Neural progenitor cell (in vitro differentiated cells): ENCODE measurements at regions not wholly inside any gene's neighbourhood (a gene's known extent, or its start where the extent isn't known, plus 50 kb on each side); places are given as distances from the start of the nearest gene placed in this dataset.

Experiments used
- DNase-seq: peaks from one replicate; pipeline ENCODE4 v3.0.0-alpha.2; 2016; ENCODE audit warnings: low spot score
- H2AFZ ChIP-seq: fragments of 200-600 bp; sonication (generic); replicated peaks from 2 replicates; pipeline ENCODE4 v1.6.1; 2016; ENCODE audit warnings: antibody characterized with exemption
- H3F3A ChIP-seq: fragments of 200-600 bp; sonication (generic); 2 replicates; pipeline ENCODE4 v1.6.1; 2016; ENCODE audit warnings: antibody characterized with exemption, low read depth
- H3K27ac ChIP-seq: fragments of 200-600 bp; sonication (generic); 2 replicates; pipeline ENCODE4 v1.5.1; 2016; ENCODE audit warnings: mild to moderate bottlenecking
- H3K27me3 ChIP-seq: fragments of 200-600 bp; sonication (generic); 2 replicates; pipeline ENCODE4 v1.6.1; 2016; ENCODE audit warnings: mild to moderate bottlenecking, moderate library complexity
- H3K36me3 ChIP-seq: fragments of 200-600 bp; sonication (generic); 2 replicates; pipeline ENCODE4 v1.5.1; 2016
- H3K4me1 ChIP-seq: fragments of 200-600 bp; sonication (generic); 2 replicates; pipeline ENCODE4 v1.6.1; 2016; ENCODE audit warnings: mixed run types
- H3K4me2 ChIP-seq: fragments of 200-600 bp; sonication (generic); 2 replicates; pipeline ENCODE4 v1.6.1; 2016
- H3K4me3 ChIP-seq: fragments of 200-600 bp; sonication (generic); 2 replicates; pipeline ENCODE4 v1.5.1; 2016
- H3K79me2 ChIP-seq: fragments of 200-600 bp; sonication (generic); 2 replicates; pipeline ENCODE4 v1.6.1; 2016; ENCODE audit warnings: low read depth
- H3K9ac ChIP-seq: fragments of 200-600 bp; sonication (generic); 2 replicates; pipeline ENCODE4 v1.6.1; 2016
- H3K9me3 ChIP-seq: fragments of 200-600 bp; sonication (generic); 2 replicates; pipeline ENCODE4 v1.5.1; 2016; ENCODE audit warnings: low read depth
- H4K20me1 ChIP-seq: fragments of 200-600 bp; sonication (generic); 2 replicates; pipeline ENCODE4 v1.6.1; 2016; ENCODE audit warnings: low read depth
- H3K27ac Mint-ChIP-seq: 3 replicates; pipeline ENCODE4 v1.8.0; 2021; ENCODE audit warnings: mixed read lengths
- H3K27me3 Mint-ChIP-seq: 2 replicates; pipeline ENCODE4 v1.8.0; 2022; ENCODE audit warnings: low read depth, mild to moderate bottlenecking, inconsistent platforms, moderate library complexity, mixed read lengths; ENCODE audit not compliant: insufficient read depth
- H3K36me3 Mint-ChIP-seq: 3 replicates; pipeline ENCODE4 v1.8.0; 2021; ENCODE audit warnings: mixed read lengths
- H3K4me1 Mint-ChIP-seq: 3 replicates; pipeline ENCODE4 v1.8.0; 2021; ENCODE audit warnings: mixed read lengths
- H3K4me3 Mint-ChIP-seq: 3 replicates; pipeline ENCODE4 v1.8.0; 2021; ENCODE audit warnings: mild to moderate bottlenecking, moderate library complexity, mixed read lengths
- H3K9me3 Mint-ChIP-seq: 3 replicates; pipeline ENCODE4 v1.8.0; 2020; ENCODE audit warnings: mixed read lengths
- CTCF ChIP-seq: fragments of 200-600 bp; sonication (generic); IDR thresholded peaks from 2 replicates; pipeline ENCODE4 v1.5.1; 2017; ENCODE audit warnings: antibody characterized with exemption, mild to moderate bottlenecking
- EZH2 ChIP-seq: fragments of 200-600 bp; sonication (generic); IDR thresholded peaks from 2 replicates; pipeline ENCODE4 v1.6.1; 2017; ENCODE audit warnings: antibody characterized with exemption, mild to moderate bottlenecking, moderate library complexity
- EZH2phosphoT487 ChIP-seq: fragments of 200-600 bp; sonication (generic); IDR thresholded peaks from 2 replicates; pipeline ENCODE4 v1.6.1; 2017; ENCODE audit warnings: antibody characterized with exemption

DNA sequence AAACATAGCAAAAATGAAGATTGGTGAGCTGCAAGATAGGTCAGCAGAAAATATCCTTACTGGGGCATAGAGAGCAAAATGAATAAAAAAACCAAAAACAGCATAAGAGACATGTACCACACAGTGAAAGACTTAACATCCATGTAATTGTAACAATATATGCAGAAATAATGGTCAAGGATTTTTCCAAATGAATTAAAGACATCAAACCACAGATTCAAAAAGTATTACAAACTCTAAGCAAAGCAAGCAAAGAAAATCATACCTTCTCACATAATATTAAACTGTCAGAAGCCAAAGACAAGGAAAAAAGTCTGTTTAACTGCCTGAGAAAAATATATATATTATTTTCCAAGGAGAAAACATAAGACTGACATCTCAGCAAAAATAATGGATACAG is 111.3 kb downstream of the MIS18A start:
- Histone ChIP-seq H3K4me1 (no peaks in the 10 kb centered on the region), H3F3A (no peaks in the 10 kb centered on the region), H3K4me3 (no peak overlapping the region), H4K20me1 (no peaks in the 10 kb centered on the region), H3K9ac (no peak overlapping the region), H3K9me3 (no peaks in the 10 kb centered on the region), H3K36me3 (no peaks in the 10 kb centered on the region), H3K4me2 (no peak overlapping the region), H3K79me2 (no peaks in the 10 kb centered on the region), H2AFZ (no peak overlapping the region), H3K27ac (no peak overlapping the region), H3K27me3 (peaks cover 4% of the 10 kb centered on the region)
- no peak overlapping the region for H3K27ac Mint-ChIP-seq
- H3K4me3 Mint-ChIP-seq, result no peak overlapping the region
- peaks cover 9% of the 10 kb centered on the region for H3K4me1 Mint-ChIP-seq
- peaks cover 2% of the 10 kb centered on the region for H3K36me3 Mint-ChIP-seq
- H3K27me3 Mint-ChIP-seq, result no peaks in the 10 kb centered on the region
- DNase-seq, result no peak
- TF ChIP-seq CTCF (no peak), EZH2 (no peak), EZH2phosphoT487 (no peak)
- peaks cover 13% of the 10 kb centered on the region for H3K9me3 Mint-ChIP-seq

DNA sequence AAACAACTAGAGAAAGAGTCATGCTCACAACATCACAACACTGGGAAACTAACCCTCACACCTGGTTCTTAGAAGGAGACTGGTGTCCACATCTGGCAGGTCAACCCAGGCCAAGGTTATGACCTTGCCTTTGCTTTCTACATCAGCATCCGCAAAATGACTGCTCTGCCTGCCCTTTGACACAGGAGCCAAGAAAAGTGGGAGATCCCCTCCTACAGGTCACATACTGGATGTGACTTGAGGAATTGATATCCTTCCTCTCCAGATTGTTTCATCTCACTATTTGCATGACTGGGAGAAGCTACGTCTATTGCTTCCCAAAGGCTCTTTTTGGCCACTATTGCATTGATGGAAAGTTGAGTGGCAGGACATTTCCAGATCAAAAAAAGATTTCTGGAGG is 115.5 kb downstream of the MIS18A start:
- no peaks in the 10 kb centered on the region for H3F3A ChIP-seq
- no peaks in the 10 kb centered on the region for H3K27me3 ChIP-seq
- DNase-seq, result no peak
- H3K27me3 Mint-ChIP-seq, result no peaks in the 10 kb centered on the region
- H2AFZ ChIP-seq, result no peak overlapping the region
- no peak overlapping the region for H3K4me3 ChIP-seq
- H3K27ac Mint-ChIP-seq, result no peak overlapping the region
- H3K79me2 ChIP-seq, result no peaks in the 10 kb centered on the region
- H3K4me3 Mint-ChIP-seq, result no peak overlapping the region
- H3K9me3 ChIP-seq, result no peaks in the 10 kb centered on the region
- H3K9me3 Mint-ChIP-seq, result peaks cover 13% of the 10 kb centered on the region
- H3K4me1 Mint-ChIP-seq, result no peaks in the 10 kb centered on the region
- H3K27ac ChIP-seq, result no peak overlapping the region
- H3K4me2 ChIP-seq, result no peak overlapping the region
- no peak for TF ChIP-seq EZH2phosphoT487
- H3K4me1 ChIP-seq, result no peaks in the 10 kb centered on the region
- H3K36me3 ChIP-seq, result no peaks in the 10 kb centered on the region
- no peaks in the 10 kb centered on the region for H4K20me1 ChIP-seq
- H3K36me3 Mint-ChIP-seq, result peaks cover 2% of the 10 kb centered on the region
- H3K9ac ChIP-seq, result no peak overlapping the region

- H3K9me3 ChIP-seq, result no peaks in the 10 kb centered on the region
- Mint-ChIP-seq H3K27me3 (no peaks in the 10 kb centered on the region), H3K4me1 (no peaks in the 10 kb centered on the region), H3K4me3 (no peak overlapping the region), H3K9me3 (peaks cover 13% of the 10 kb centered on the region), H3K27ac (no peak overlapping the region), H3K36me3 (peaks cover 2% of the 10 kb centered on the region)
- H3K4me2 ChIP-seq, result no peak overlapping the region
- no peaks in the 10 kb centered on the region for H3K27me3 ChIP-seq
- no peak overlapping the region for H3K9ac ChIP-seq
- H3K4me1 ChIP-seq, result no peaks in the 10 kb centered on the region
- no peaks in the 10 kb centered on the region for H3K79me2 ChIP-seq
- TF ChIP-seq CTCF (no peak), EZH2phosphoT487 (no peak), EZH2 (no peak)
- no peaks in the 10 kb centered on the region for H4K20me1 ChIP-seq
- H3K27ac ChIP-seq, result no peak overlapping the region
- DNase-seq, result no peak
- no peak overlapping the region for H2AFZ ChIP-seq
- no peaks in the 10 kb centered on the region for H3K36me3 ChIP-seq
- no peaks in the 10 kb centered on the region for H3F3A ChIP-seq
- H3K4me3 ChIP-seq, result no peak overlapping the region
Observed at GRCh38 chr21:32162727-32163320, 116.0 kb downstream of the MIS18A start.

DNA sequence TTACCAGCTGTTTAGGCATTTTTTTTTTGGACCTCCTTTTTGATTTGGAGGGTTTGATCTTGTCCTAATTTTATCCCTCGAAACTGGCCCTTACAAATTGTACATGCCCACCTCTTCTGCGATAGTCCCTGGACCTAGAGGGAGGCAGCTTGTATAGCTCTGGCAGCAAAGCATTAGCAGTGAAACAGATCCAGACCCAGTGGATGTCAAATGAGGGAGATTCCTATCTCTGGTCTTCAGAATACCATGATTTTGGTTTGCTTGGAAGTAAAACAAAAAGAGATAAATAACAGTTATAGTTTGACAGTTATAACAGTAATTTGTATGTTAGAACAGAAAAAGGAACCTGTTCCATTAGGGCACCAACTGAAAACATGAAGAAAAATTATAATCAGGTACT is 123.6 kb downstream of the MIS18A start:
- Histone ChIP-seq H3K79me2 (no peaks in the 10 kb centered on the region), H2AFZ (no peak overlapping the region), H3K36me3 (no peaks in the 10 kb centered on the region), H3K9ac (no peak overlapping the region), H3K4me2 (no peak overlapping the region), H3K9me3 (no peaks in the 10 kb centered on the region), H3K4me1 (no peaks in the 10 kb centered on the region), H3K27ac (no peak overlapping the region), H3K4me3 (no peak overlapping the region), H3K27me3 (no peaks in the 10 kb centered on the region), H4K20me1 (no peaks in the 10 kb centered on the region), H3F3A (no peaks in the 10 kb centered on the region)
- Mint-ChIP-seq H3K9me3 (peaks cover 11% of the 10 kb centered on the region), H3K4me1 (peaks cover 2% of the 10 kb centered on the region), H3K27ac (no peak overlapping the region), H3K36me3 (no peaks in the 10 kb centered on the region), H3K4me3 (no peak overlapping the region), H3K27me3 (peaks cover 4% of the 10 kb centered on the region)
- no peak for DNase-seq
- TF ChIP-seq EZH2 (no peak), CTCF (no peak), EZH2phosphoT487 (no peak)
